ENCODE measurements at regions not wholly inside any gene's neighbourhood (a gene's known extent, or its start where the extent isn't known, plus 50 kb on each side); places are given as distances from the start of the nearest gene placed in this dataset.

- Histone ChIP-seq H3K36me3 (ENCODE audit: control insufficient read depth in 4 of 4, insufficient read depth in 3 of 4, low read depth in 1 of 4, low read length in 3 of 4) (no peaks in the 10 kb centered on the region), H3K27me3 (ENCODE audit: control insufficient read depth in 4 of 4, insufficient read depth in 4 of 4, low read length in 3 of 4) (no peaks in the 10 kb centered on the region), H3K9me3 (ENCODE audit: control insufficient read depth in 4 of 4, low read length in 3 of 4) (no peaks in the 10 kb centered on the region), H3K4me1 (ENCODE audit: control insufficient read depth in 4 of 4, insufficient read depth in 4 of 4, low read length in 3 of 4) (no peaks in the 10 kb centered on the region), H3K4me3 (ENCODE audit: low read depth in 1 of 3, low read length in 3 of 3) (no peak overlapping the region), H3K27ac (ENCODE audit: low read depth in 1 of 2, low read length in 2 of 2) (no peak overlapping the region), H3K9ac (ENCODE audit: low read depth in 1 of 2, low read length in 2 of 2) (no peak overlapping the region)
- no peak for TF ChIP-seq ZBTB33 (IDR thresholded peaks at IDR 0.05)
- TF ChIP-seq TAF1 (conservative IDR thresholded peaks at IDR 0.05) = no peak
- no peak for TF ChIP-seq FOXA2 (IDR thresholded peaks at IDR 0.05)
- TF ChIP-seq RAD21 (IDR thresholded peaks at IDR 0.05) = no peak
- no peak for TF ChIP-seq YY1 (IDR thresholded peaks at IDR 0.05)
- no peak for TF ChIP-seq NR2F2 (IDR thresholded peaks at IDR 0.05)
- no peak for TF ChIP-seq FOXA1 (IDR thresholded peaks at IDR 0.05)
- TF ChIP-seq ATF3 (IDR thresholded peaks at IDR 0.05) = no peak
- no peak for TF ChIP-seq GABPA (IDR thresholded peaks at IDR 0.05 in 1 of 2, conservative IDR thresholded peaks at IDR 0.05 in 1 of 2)
- no peak for TF ChIP-seq SP1 (IDR thresholded peaks at IDR 0.05)
- TF ChIP-seq, protein P1, sequence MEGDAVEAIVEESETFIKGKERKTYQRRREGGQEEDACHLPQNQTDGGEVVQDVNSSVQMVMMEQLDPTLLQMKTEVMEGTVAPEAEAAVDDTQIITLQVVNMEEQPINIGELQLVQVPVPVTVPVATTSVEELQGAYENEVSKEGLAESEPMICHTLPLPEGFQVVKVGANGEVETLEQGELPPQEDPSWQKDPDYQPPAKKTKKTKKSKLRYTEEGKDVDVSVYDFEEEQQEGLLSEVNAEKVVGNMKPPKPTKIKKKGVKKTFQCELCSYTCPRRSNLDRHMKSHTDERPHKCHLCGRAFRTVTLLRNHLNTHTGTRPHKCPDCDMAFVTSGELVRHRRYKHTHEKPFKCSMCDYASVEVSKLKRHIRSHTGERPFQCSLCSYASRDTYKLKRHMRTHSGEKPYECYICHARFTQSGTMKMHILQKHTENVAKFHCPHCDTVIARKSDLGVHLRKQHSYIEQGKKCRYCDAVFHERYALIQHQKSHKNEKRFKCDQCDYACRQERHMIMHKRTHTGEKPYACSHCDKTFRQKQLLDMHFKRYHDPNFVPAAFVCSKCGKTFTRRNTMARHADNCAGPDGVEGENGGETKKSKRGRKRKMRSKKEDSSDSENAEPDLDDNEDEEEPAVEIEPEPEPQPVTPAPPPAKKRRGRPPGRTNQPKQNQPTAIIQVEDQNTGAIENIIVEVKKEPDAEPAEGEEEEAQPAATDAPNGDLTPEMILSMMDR (IDR thresholded peaks at IDR 0.05; ENCODE audit: low read depth, low read length, missing input control) = no peak
- no peak for TF ChIP-seq RXRA (IDR thresholded peaks at IDR 0.05)
- TF ChIP-seq, protein P2, sequence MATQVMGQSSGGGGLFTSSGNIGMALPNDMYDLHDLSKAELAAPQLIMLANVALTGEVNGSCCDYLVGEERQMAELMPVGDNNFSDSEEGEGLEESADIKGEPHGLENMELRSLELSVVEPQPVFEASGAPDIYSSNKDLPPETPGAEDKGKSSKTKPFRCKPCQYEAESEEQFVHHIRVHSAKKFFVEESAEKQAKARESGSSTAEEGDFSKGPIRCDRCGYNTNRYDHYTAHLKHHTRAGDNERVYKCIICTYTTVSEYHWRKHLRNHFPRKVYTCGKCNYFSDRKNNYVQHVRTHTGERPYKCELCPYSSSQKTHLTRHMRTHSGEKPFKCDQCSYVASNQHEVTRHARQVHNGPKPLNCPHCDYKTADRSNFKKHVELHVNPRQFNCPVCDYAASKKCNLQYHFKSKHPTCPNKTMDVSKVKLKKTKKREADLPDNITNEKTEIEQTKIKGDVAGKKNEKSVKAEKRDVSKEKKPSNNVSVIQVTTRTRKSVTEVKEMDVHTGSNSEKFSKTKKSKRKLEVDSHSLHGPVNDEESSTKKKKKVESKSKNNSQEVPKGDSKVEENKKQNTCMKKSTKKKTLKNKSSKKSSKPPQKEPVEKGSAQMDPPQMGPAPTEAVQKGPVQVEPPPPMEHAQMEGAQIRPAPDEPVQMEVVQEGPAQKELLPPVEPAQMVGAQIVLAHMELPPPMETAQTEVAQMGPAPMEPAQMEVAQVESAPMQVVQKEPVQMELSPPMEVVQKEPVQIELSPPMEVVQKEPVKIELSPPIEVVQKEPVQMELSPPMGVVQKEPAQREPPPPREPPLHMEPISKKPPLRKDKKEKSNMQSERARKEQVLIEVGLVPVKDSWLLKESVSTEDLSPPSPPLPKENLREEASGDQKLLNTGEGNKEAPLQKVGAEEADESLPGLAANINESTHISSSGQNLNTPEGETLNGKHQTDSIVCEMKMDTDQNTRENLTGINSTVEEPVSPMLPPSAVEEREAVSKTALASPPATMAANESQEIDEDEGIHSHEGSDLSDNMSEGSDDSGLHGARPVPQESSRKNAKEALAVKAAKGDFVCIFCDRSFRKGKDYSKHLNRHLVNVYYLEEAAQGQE (IDR thresholded peaks at IDR 0.05) = no peak
- no peak for TF ChIP-seq HNF4A (conservative IDR thresholded peaks at IDR 0.05)
- TF ChIP-seq EGR1 (IDR thresholded peaks at IDR 0.05; ENCODE audit: low read depth in 2 of 2) = no peak
- no peak for DNase-seq (ENCODE audit: low spot score)
Measured at GRCh38 chr13:54173996-54174395, 1145.4 kb downstream of the OLFM4 start.

GRCh38 chr13:54175466-54175865 lies 1146.9 kb downstream of the OLFM4 start:
- peaks cover 0 to 5% (median 0%) of the 10 kb centered on the region in 4 donors for H3K27me3 ChIP-seq (ENCODE audit: control insufficient read depth in 4 of 4, insufficient read depth in 4 of 4, low read length in 3 of 4)
- no peak overlapping the region for H3K4me3 ChIP-seq (ENCODE audit: low read depth in 1 of 3, low read length in 3 of 3)
- H3K27ac ChIP-seq (ENCODE audit: low read depth in 1 of 2, low read length in 2 of 2) = no peak overlapping the region
- H3K36me3 ChIP-seq (ENCODE audit: control insufficient read depth in 4 of 4, insufficient read depth in 3 of 4, low read depth in 1 of 4, low read length in 3 of 4) = no peaks in the 10 kb centered on the region
- 48% methylated on average over 1 of the region's 1 CpG for WGBS
- no peak overlapping the region for H3K9ac ChIP-seq (ENCODE audit: low read depth in 1 of 2, low read length in 2 of 2)
- no peaks in the 10 kb centered on the region for H3K9me3 ChIP-seq (ENCODE audit: control insufficient read depth in 4 of 4, low read length in 3 of 4)
- DNase-seq (ENCODE audit: low spot score) = no peak
- H3K4me1 ChIP-seq (ENCODE audit: control insufficient read depth in 4 of 4, insufficient read depth in 4 of 4, low read length in 3 of 4) = no peaks in the 10 kb centered on the region
- TF ChIP-seq ATF3 (IDR thresholded peaks at IDR 0.05) (no peak), YY1 (IDR thresholded peaks at IDR 0.05) (no peak), JUND (IDR thresholded peaks at IDR 0.05) (no peak), HNF4A (conservative IDR thresholded peaks at IDR 0.05) (no peak), RXRA (IDR thresholded peaks at IDR 0.05) (no peak), NR2F2 (IDR thresholded peaks at IDR 0.05) (no peak), HNF4G (IDR thresholded peaks at IDR 0.05) (no peak), EGR1 (IDR thresholded peaks at IDR 0.05; ENCODE audit: low read depth in 2 of 2) (no peak), GABPA (IDR thresholded peaks at IDR 0.05 in 1 of 2, conservative IDR thresholded peaks at IDR 0.05 in 1 of 2) (no peak), RAD21 (IDR thresholded peaks at IDR 0.05) (no peak), SP1 (IDR thresholded peaks at IDR 0.05) (no peak)
- TF ChIP-seq, protein P2 (IDR thresholded peaks at IDR 0.05) = no peak
- TF ChIP-seq, protein P3, sequence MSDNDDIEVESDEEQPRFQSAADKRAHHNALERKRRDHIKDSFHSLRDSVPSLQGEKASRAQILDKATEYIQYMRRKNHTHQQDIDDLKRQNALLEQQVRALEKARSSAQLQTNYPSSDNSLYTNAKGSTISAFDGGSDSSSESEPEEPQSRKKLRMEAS (IDR thresholded peaks at IDR 0.05) = no peak
- TF ChIP-seq, protein P1 (IDR thresholded peaks at IDR 0.05; ENCODE audit: low read depth, low read length, missing input control) = no peak
